HG02870 (cell line): ENCODE measurements at regions not wholly inside any gene's neighbourhood (a gene's known extent, or its start where the extent isn't known, plus 50 kb on each side); places are given as distances from the start of the nearest gene placed in this dataset.
"Not testable (repeated sequence)": the region's sequence is repeated elsewhere in the genome, so short reads cannot be mapped to it uniquely, and the experiment has no call there.

Experiments
- ATAC-seq: cut with Tn5 transposase; IDR thresholded peaks from one replicate; pipeline ENCODE4 v1.9.1; 2021; ENCODE audit warnings: mild to moderate bottlenecking, moderate library complexity; ENCODE audit not compliant: unreplicated experiment

GRCh38 chr10:52597189-52597863, 175.3 kb downstream of the MBL2 start:
- ATAC-seq = no peak

GRCh38 chr10:52598936-52599335, 173.6 kb downstream of the MBL2 start:
- ATAC-seq = no peak

GRCh38 chr10:52599551-52600200, 172.9 kb downstream of the MBL2 start:
- no peak for ATAC-seq

- not testable (repeated sequence) for ATAC-seq
Observed at GRCh38 chr10:52604131-52604530, 168.5 kb downstream of the MBL2 start.

- no peak for ATAC-seq
Observed at GRCh38 chr10:52609071-52609470, 163.5 kb downstream of the MBL2 start.

- ATAC-seq = no peak
Observed at GRCh38 chr10:52609626-52610240, 162.9 kb downstream of the MBL2 start.

- ATAC-seq = no peak
Observed at GRCh38 chr10:52615331-52615730, 157.3 kb downstream of the MBL2 start.

- ATAC-seq = no peak
Observed at GRCh38 chr10:52615756-52616394, 156.7 kb downstream of the MBL2 start.

GRCh38 chr10:52616395-52616764, 156.2 kb downstream of the MBL2 start:
- no peak for ATAC-seq

- no peak for ATAC-seq
Observed at GRCh38 chr10:52617346-52617745, 155.2 kb downstream of the MBL2 start.

GRCh38 chr10:52619052-52619451, 153.5 kb downstream of the MBL2 start:
- ATAC-seq = no peak

GRCh38 chr10:52621635-52622079, 150.9 kb downstream of the MBL2 start:
- no peak for ATAC-seq

GRCh38 chr10:52623761-52624160, 148.8 kb downstream of the MBL2 start:
- no peak for ATAC-seq

- ATAC-seq = no peak
Observed at GRCh38 chr10:52627279-52627678, 145.3 kb downstream of the MBL2 start.

- no peak for ATAC-seq
Observed at GRCh38 chr10:52631146-52631545, 141.4 kb downstream of the MBL2 start.

GRCh38 chr10:52631648-52632047, 140.9 kb downstream of the MBL2 start:
- ATAC-seq = no peak

GRCh38 chr10:52632591-52632990, 140.0 kb downstream of the MBL2 start:
- no peak for ATAC-seq

- no peak for ATAC-seq
Observed at GRCh38 chr10:52633266-52633665, 139.3 kb downstream of the MBL2 start.

- ATAC-seq = no peak
Observed at GRCh38 chr10:52635651-52636050, 136.9 kb downstream of the MBL2 start.

- ATAC-seq = no peak
Observed at GRCh38 chr10:52636874-52637273, 135.7 kb downstream of the MBL2 start.

- ATAC-seq = no peak
Observed at GRCh38 chr10:52637592-52637991, 135.0 kb downstream of the MBL2 start.

- ATAC-seq = no peak
Observed at GRCh38 chr10:52639652-52640051, 132.9 kb downstream of the MBL2 start.
